Epithelial cell of proximal tubule (primary cell): ENCODE measurements at regions not wholly inside any gene's neighbourhood (a gene's known extent, or its start where the extent isn't known, plus 50 kb on each side); places are given as distances from the start of the nearest gene placed in this dataset.

Experiments used
- DNase-seq: peaks from one replicate; pipeline ENCODE4 v3.0.0-alpha.2; 2011; ENCODE audit warnings: low read depth
- H3K4me3 ChIP-seq: 2 replicates; pipeline ENCODE4 v1.5.1; 2011; ENCODE audit warnings: low read depth, mild to moderate bottlenecking, low read length
- CTCF ChIP-seq: conservative IDR thresholded peaks from 2 replicates; pipeline ENCODE4 v1.5.1; 2012; ENCODE audit warnings: low read depth, mild to moderate bottlenecking, low read length

- no peak overlapping the region for H3K4me3 ChIP-seq
- no peak for TF ChIP-seq CTCF
- no peak for DNase-seq
These were observed 206.8 kb upstream of the FOXQ1 start for GRCh38 chr6:1104988-1105670.

DNA sequence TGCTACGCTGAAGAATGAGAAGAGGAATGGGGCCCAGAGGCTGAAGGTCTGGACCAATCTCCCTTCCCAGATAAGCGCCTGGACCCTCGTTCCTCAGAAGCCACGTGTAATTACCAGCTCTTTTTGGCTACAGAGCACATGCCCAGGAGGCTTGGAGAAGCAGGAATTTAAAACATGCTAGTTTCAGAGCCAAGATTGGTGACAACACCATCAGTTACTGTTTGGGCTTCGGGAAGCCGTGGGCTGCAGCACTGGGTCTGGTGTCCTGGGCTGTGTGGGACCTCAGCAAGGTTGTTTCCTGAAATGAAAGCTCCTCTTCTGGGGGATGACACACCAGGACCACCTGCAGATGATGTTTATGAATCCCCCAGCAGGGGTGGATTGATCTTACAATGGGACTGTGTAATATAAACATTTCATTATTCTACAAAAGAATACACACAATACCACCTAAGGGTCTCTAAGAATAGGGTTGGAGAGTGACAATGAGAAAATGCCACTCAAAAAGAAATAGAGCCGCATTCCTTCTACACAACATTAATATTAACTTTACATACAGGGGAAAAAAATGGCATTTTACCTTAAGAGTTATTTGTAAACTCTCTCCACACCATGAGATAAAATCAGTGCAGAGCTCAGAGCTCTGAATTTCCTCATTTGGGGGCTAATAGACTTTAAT is 207.8 kb upstream of the FOXQ1 start:
- no peak for DNase-seq

GRCh38 chr6:1103021-1103420 is 208.9 kb upstream of the FOXQ1 start:
- no peak for TF ChIP-seq CTCF
- no peak for DNase-seq
- no peak overlapping the region for H3K4me3 ChIP-seq

More for the DNA sequence above, 207.8 kb upstream of the FOXQ1 start:
- H3K4me3 ChIP-seq: no peak overlapping the region
- TF ChIP-seq CTCF: no peak

- DNase-seq: no peak
- H3K4me3 ChIP-seq: no peak overlapping the region
- no peak for TF ChIP-seq CTCF
These were observed 211.6 kb upstream of the FOXQ1 start for GRCh38 chr6:1100269-1100668.

DNA sequence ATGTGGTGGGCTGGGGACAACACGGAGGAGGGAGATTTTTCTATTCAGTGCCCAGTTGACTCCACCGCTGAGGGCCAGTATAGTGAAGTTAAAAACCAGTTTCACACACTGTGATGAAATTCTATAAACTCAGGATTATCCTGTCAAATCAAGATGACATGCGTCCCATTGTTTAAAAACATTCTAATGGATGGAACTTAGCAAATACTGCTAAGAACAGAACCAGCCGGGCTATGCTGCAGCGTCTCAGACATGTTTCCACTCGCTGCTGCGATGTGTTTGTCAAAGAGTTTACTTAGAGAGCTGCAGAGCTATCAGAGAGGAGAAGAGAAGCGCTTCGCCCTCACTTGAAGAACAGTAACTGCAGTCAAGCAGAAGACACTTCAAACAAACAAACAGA is 212.6 kb upstream of the FOXQ1 start:
- DNase-seq: no peak
- no peak for TF ChIP-seq CTCF
- no peak overlapping the region for H3K4me3 ChIP-seq

GRCh38 chr6:1096967-1097765 is 214.7 kb upstream of the FOXQ1 start:
- no peak for TF ChIP-seq CTCF
- no peak for DNase-seq
- H3K4me3 ChIP-seq: no peak overlapping the region
